Endodermal cell (in vitro differentiated cells): ENCODE measurements at regions not wholly inside any gene's neighbourhood (a gene's known extent, or its start where the extent isn't known, plus 50 kb on each side); places are given as distances from the start of the nearest gene placed in this dataset.
"Not testable (repeated sequence)": the region's sequence is repeated elsewhere in the genome, so short reads cannot be mapped to it uniquely, and the experiment has no call there.

Experiments used
- DNase-seq: peaks from one replicate; pipeline ENCODE4 v3.0.0-alpha.2; 2017
- H3K27ac ChIP-seq: 2 replicates; pipeline ENCODE4 v1.5.1; 2013; ENCODE audit warnings: mild to moderate bottlenecking, low read depth, low read length, moderate library complexity
- H3K27me3 ChIP-seq: 2 replicates; pipeline ENCODE4 v1.6.1; 2013; ENCODE audit warnings: mild to moderate bottlenecking, low read length, moderate library complexity; ENCODE audit not compliant: insufficient read depth, control insufficient read depth, poor library complexity, severe bottlenecking
- H3K36me3 ChIP-seq: 2 replicates; pipeline ENCODE4 v1.7.0; 2013; ENCODE audit warnings: mild to moderate bottlenecking, low read length, moderate library complexity; ENCODE audit not compliant: control insufficient read depth, insufficient read depth
- H3K4me1 ChIP-seq: one replicate; pipeline ENCODE4 v1.7.0; 2013; ENCODE audit warnings: low read length; ENCODE audit not compliant: control insufficient read depth, insufficient read depth
- H3K4me3 ChIP-seq: 2 replicates; pipeline ENCODE4 v1.5.1; 2013; ENCODE audit warnings: mild to moderate bottlenecking, low read length, moderate library complexity
- H3K9ac ChIP-seq: 2 replicates; pipeline ENCODE4 v1.6.1; 2013; ENCODE audit warnings: mild to moderate bottlenecking, low read length, moderate library complexity; ENCODE audit not compliant: poor library complexity, severe bottlenecking; ENCODE audit errors: extremely low read depth
- H3K9me3 ChIP-seq: 2 replicates; pipeline ENCODE4 v1.6.1; 2013; ENCODE audit warnings: mild to moderate bottlenecking, low read length, moderate library complexity; ENCODE audit not compliant: control insufficient read depth
- H3K27ac Mint-ChIP-seq: 2 replicates; pipeline ENCODE4 v1.8.0; 2020; ENCODE audit warnings: mixed read lengths
- H3K27me3 Mint-ChIP-seq: 2 replicates; pipeline ENCODE4 v1.8.0; 2021; ENCODE audit warnings: mild to moderate bottlenecking, mixed read lengths; ENCODE audit not compliant: insufficient read depth
- H3K36me3 Mint-ChIP-seq: 2 replicates; pipeline ENCODE4 v1.8.0; 2020; ENCODE audit warnings: low read depth, mixed read lengths
- H3K4me1 Mint-ChIP-seq: 2 replicates; pipeline ENCODE4 v1.8.0; 2020; ENCODE audit warnings: mixed read lengths
- H3K4me3 Mint-ChIP-seq: 2 replicates; pipeline ENCODE4 v1.8.0; 2020; ENCODE audit warnings: mild to moderate bottlenecking, moderate library complexity, mixed read lengths
- H3K9me3 Mint-ChIP-seq: 2 replicates; pipeline ENCODE4 v1.8.0; 2020; ENCODE audit warnings: mild to moderate bottlenecking, mixed read lengths
- WGBS, 2 experiments: methylation state at CpG; one replicate each; pipeline versions ENCODE4 v1.1.5 to v1.1.7; 2013; ENCODE audit warnings: missing lambda C conversion rate in 2 of 2, mixed read lengths in 1 of 2; ENCODE audit not compliant: insufficient coverage in 1 of 2, insufficient read length in 1 of 2; 5-methylcytosine and 5-hydroxymethylcytosine counted together
- TF ChIP-seq, protein P1 (sequence below): fragments of 200-600 bp; sonication (generic); conservative IDR thresholded peaks from 2 replicates; pipeline ENCODE4 v1.5.0; 2021; ENCODE audit warnings: antibody characterized with exemption, mild to moderate bottlenecking

DNA sequence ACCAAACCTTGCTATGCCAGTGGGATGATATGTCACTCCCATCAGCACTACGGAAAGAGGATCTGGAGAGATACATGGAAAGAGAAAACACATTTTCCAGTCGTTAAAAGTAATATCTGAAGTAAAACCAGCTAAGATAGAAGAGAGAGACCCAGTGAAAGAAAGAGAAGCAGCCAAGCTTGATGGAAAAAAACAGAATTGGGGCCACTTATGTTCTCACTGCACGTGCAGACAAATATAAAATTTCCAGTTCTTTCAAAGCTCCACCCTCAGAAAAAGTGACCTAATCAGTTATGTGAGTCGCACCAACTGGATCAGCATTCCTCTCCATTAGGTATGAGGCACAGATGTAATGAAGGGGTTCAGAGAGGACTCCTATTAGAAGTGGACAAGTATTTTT lies 266.1 kb downstream of the MTERF1 start:
- no peaks in the 10 kb centered on the region for H3K9me3 Mint-ChIP-seq
- H3K27me3 ChIP-seq = no peaks in the 10 kb centered on the region
- 92 to 97% methylated on average over 2 to 4 of the region's 4 CpGs for WGBS, 2 experiments

DNA sequence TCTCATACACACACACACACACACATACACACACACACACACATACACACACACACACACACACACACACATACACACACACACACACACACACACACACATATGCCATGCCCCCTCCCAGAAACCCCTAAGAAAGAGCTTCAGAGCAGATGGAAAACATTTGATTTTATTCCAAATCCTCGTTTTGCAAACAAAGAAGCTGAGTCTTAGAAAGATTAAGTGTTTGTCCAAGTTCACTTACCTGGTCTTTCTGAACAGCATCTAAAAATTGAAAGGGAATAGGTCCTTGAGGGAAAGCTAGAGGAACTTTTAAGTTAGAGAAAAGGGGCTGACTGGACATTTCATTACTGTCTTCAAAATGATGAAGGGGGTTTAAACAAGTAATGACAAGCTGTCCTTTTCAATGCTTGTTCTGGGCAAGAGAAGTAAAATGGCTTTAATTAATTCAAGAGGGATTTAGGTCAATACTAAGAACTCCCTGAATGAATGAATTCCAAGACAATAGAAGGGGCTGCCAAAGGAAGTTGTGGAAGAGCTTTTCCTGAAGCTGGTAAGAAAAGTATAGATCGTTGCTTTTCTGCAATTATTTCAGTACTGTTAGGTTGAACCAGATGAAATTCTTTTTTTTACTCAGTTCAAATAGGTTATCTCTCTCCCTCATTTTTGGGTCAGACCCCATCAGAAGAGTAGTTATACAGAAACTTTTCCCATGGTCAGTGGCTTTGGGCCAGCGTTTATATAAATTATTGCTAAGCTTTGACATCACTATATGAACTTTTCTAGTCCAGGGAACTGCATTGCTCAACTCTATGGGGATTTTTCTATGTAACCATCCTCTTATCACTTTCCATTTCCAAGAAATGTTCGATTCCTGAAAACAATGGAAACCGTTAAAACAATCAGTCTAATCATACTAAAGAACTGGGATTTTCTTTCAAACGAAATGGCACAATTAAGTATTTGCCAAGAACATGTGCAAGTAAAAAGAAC lies 261.4 kb downstream of the MTERF1 start:
- DNase-seq = no peak

More for the DNA sequence above, 266.1 kb downstream of the MTERF1 start:
- H3K27me3 Mint-ChIP-seq = no peaks in the 10 kb centered on the region
- Histone ChIP-seq H3K36me3 (no peaks in the 10 kb centered on the region), H3K9ac (no peak overlapping the region), H3K4me1 (peaks cover 3% of the 10 kb centered on the region), H3K27ac (no peak overlapping the region), H3K4me3 (no peak overlapping the region), H3K9me3 (peaks cover 7% of the 10 kb centered on the region)
- DNase-seq = no peak
- H3K36me3 Mint-ChIP-seq = no peaks in the 10 kb centered on the region
- H3K4me1 Mint-ChIP-seq = peaks cover 5% of the 10 kb centered on the region
- no peak overlapping the region for H3K4me3 Mint-ChIP-seq
- H3K27ac Mint-ChIP-seq = no peak overlapping the region
- TF ChIP-seq, protein P1, sequence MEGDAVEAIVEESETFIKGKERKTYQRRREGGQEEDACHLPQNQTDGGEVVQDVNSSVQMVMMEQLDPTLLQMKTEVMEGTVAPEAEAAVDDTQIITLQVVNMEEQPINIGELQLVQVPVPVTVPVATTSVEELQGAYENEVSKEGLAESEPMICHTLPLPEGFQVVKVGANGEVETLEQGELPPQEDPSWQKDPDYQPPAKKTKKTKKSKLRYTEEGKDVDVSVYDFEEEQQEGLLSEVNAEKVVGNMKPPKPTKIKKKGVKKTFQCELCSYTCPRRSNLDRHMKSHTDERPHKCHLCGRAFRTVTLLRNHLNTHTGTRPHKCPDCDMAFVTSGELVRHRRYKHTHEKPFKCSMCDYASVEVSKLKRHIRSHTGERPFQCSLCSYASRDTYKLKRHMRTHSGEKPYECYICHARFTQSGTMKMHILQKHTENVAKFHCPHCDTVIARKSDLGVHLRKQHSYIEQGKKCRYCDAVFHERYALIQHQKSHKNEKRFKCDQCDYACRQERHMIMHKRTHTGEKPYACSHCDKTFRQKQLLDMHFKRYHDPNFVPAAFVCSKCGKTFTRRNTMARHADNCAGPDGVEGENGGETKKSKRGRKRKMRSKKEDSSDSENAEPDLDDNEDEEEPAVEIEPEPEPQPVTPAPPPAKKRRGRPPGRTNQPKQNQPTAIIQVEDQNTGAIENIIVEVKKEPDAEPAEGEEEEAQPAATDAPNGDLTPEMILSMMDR = no peak

DNA sequence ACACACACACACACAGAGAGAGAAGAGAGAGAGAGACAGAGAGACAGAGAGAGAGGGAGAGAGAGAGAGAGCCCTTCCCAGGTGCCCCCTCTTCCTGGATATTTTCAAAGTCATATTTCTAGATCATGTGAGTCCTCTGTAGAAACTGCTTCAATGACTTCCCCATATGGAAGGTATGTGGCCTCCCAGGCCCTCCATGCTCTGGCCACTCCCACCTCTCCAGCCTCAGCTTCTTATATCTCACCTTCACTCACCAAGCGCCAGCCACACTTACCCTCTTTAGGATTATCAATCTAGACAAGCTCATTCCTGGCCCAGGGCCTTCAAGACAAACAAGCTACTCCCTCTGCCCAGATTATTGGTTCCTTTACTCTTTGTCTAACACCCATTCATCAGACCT lies 259.7 kb downstream of the MTERF1 start:
- Histone ChIP-seq H3K9me3 (no peaks in the 10 kb centered on the region), H3K27me3 (no peaks in the 10 kb centered on the region), H3K4me1 (peaks cover 3% of the 10 kb centered on the region), H3K4me3 (no peak overlapping the region), H3K36me3 (no peaks in the 10 kb centered on the region), H3K27ac (no peak overlapping the region), H3K9ac (no peak overlapping the region)
- H3K4me3 Mint-ChIP-seq = no peak overlapping the region
- H3K4me1 Mint-ChIP-seq = peaks cover 9% of the 10 kb centered on the region
- no peaks in the 10 kb centered on the region for H3K9me3 Mint-ChIP-seq
- TF ChIP-seq, protein P1 = no peak
- no peaks in the 10 kb centered on the region for H3K36me3 Mint-ChIP-seq
- H3K27me3 Mint-ChIP-seq = no peaks in the 10 kb centered on the region
- WGBS, 2 experiments = 84 to 100% methylated on average over 1 of the region's 1 CpG
- H3K27ac Mint-ChIP-seq = no peak overlapping the region
- DNase-seq = no peak

More for the DNA sequence above, 261.4 kb downstream of the MTERF1 start:
- H3K27me3 Mint-ChIP-seq = no peaks in the 10 kb centered on the region
- Histone ChIP-seq H3K27me3 (no peaks in the 10 kb centered on the region), H3K36me3 (no peaks in the 10 kb centered on the region), H3K9ac (no peak overlapping the region), H3K4me3 (no peak overlapping the region), H3K27ac (no peak overlapping the region), H3K9me3 (no peaks in the 10 kb centered on the region), H3K4me1 (peaks cover 3% of the 10 kb centered on the region)
- 84 to 93% methylated on average over 6 of the region's 6 CpGs for WGBS, 2 experiments
- peaks cover 9% of the 10 kb centered on the region for H3K4me1 Mint-ChIP-seq
- H3K36me3 Mint-ChIP-seq = no peaks in the 10 kb centered on the region
- TF ChIP-seq, protein P1 = no peak
- no peak overlapping the region for H3K4me3 Mint-ChIP-seq
- no peak overlapping the region for H3K27ac Mint-ChIP-seq
- no peaks in the 10 kb centered on the region for H3K9me3 Mint-ChIP-seq

DNA sequence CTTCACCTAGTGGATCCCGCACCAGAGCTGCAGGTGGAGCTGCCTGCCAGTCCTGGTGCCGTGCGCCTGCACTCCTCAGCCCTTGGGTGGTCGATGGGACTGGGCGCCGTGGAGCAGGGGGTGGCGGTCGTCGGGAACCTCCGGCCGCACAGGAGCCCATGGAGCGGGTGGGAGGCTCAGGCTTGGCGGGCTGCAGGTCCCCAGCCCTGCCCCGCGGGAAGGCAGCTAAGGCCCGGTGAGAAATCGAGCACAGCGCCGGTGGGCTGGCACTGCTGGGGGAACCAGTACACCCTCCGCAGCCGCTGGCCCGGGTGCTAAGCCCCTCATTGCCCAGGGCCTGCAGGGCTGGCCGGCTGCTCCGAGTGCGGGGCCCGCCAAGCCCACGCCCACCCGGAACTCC lies 253.2 kb downstream of the MTERF1 start:
- not testable (repeated sequence) for H3K9me3 Mint-ChIP-seq, H3K36me3 Mint-ChIP-seq, H3K9me3 ChIP-seq, H3K36me3 ChIP-seq, H3K27ac Mint-ChIP-seq, H3K4me1 ChIP-seq, H3K9ac ChIP-seq, H3K4me3 Mint-ChIP-seq, H3K4me1 Mint-ChIP-seq, H3K27me3 Mint-ChIP-seq, H3K27me3 ChIP-seq, DNase-seq, H3K4me3 ChIP-seq, H3K27ac ChIP-seq
- 95 to 96% methylated on average over 16 to 28 of the region's 28 CpGs for WGBS, 2 experiments
